ENCODE measurements at regions not wholly inside any gene's neighbourhood (a gene's known extent, or its start where the extent isn't known, plus 50 kb on each side); places are given as distances from the start of the nearest gene placed in this dataset.
A peak's percentile ranks its signal among the peaks of the same experiment; 100 is the strongest.

DNA sequence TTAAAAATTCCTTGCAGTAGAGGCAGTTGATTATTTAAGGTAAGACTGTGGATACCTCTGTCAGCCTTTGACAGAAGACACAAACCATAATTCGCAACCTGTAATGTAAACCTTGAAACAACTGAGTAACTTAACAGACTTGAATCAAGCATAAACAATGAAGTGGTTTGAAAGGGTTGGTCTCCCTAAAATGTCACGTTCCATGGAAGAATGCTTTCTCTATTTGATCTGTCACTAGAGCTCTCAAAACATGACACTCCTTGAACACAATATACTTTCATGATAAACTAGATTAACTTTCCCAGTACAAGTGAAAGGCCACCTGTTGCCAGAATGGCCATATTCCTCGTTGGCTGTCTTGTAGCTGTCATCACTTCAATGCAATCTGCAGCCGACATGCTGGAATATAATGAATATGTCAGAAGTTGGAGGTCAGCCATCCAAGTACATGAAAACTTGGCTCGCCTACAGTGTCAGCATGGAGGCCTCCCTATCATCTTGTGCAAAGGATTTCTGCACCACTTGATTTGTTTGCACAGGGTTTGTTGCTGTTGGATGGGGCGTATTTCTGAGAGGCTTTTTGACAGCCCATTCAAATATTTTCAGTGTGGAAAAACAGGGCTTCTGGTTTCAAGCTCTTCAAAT is 228.0 kb downstream of the TLE4 start:
- 7% methylated on average over 6 of the region's 6 CpGs for WGBS (ENCODE audit: low lambda C conversion rate)
- CTCF ChIA-PET (ENCODE audit: low intra/inter-chr PET ratio, low total read pairs) = no interaction called here
- Histone ChIP-seq H2AFZ (ENCODE audit: low read length) (no peak overlapping the region), H3K9ac (ENCODE audit: insufficient read depth, low read depth, low read length) (no peak overlapping the region), H3K27ac (ENCODE audit: extremely low read length, insufficient read depth, low read length) (no peak overlapping the region), H3K4me3 (replicated peaks in 1 of 3; ENCODE audit: insufficient read depth in 1 of 3, low read depth in 2 of 3, low read length in 3 of 3) (no peak overlapping the region), H3K79me2 (ENCODE audit: insufficient read depth, low read length) (no peaks in the 10 kb centered on the region), H3K36me3 (replicated peaks in 1 of 2; ENCODE audit: control insufficient read depth in 1 of 2, insufficient read depth in 2 of 2, low read length in 2 of 2) (no peaks in the 10 kb centered on the region), H3K27me3 (ENCODE audit: control insufficient read depth in 1 of 2, insufficient read depth in 2 of 2, low read length in 2 of 2) (no peaks in the 10 kb centered on the region; a peak in 1 of 5 replicates), H4K20me1 (ENCODE audit: insufficient read depth, low read length) (no peaks in the 10 kb centered on the region; the same call in 1 of the 2 replicates), H3K9me3 (ENCODE audit: low read length) (peaks cover 16% of the 10 kb centered on the region; the same call in 1 of the 2 replicates), H3K4me1 (ENCODE audit: insufficient read depth, low read length) (no peaks in the 10 kb centered on the region), H3K4me2 (ENCODE audit: low read depth, low read length) (no peak overlapping the region)
- no TSS peak for BruUV-seq (replicated peaks)
- no peak for ATAC-seq
- in situ Hi-C loops (cut with HindIII; ENCODE audit: extremely low pct_ligation_motif_present, low pct_unique_long_range_greater_than_20kb) (no loop called here), intact Hi-C loops (cut with micrococcal nuclease; ENCODE audit: unreplicated experiment) (no loop called here)
- DNase-seq (ENCODE audit: low spot score) = peak; percentile 13
- no peak for TF ChIP-seq TRIM24 (CRISPR knock-in tag; IDR thresholded peaks at IDR 0.05)
- TF ChIP-seq ZNF75D (CRISPR knock-in tag; IDR thresholded peaks at IDR 0.05; ENCODE audit: borderline replicate concordance) = no peak
- TF ChIP-seq ZBTB8A (CRISPR knock-in tag; IDR thresholded peaks at IDR 0.05; ENCODE audit: borderline replicate concordance, low read depth) = no peak
- no peak for TF ChIP-seq NR3C1 (CRISPR knock-in tag; IDR thresholded peaks at IDR 0.05)
- no peak for TF ChIP-seq ZBTB20 (CRISPR knock-in tag; IDR thresholded peaks at IDR 0.05; ENCODE audit: borderline replicate concordance, low read depth)
- TF ChIP-seq, protein P1, sequence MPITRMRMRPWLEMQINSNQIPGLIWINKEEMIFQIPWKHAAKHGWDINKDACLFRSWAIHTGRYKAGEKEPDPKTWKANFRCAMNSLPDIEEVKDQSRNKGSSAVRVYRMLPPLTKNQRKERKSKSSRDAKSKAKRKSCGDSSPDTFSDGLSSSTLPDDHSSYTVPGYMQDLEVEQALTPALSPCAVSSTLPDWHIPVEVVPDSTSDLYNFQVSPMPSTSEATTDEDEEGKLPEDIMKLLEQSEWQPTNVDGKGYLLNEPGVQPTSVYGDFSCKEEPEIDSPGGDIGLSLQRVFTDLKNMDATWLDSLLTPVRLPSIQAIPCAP (CRISPR knock-in tag; IDR thresholded peaks at IDR 0.05; ENCODE audit: low read depth) = no peak
- TF ChIP-seq KLF15 (CRISPR knock-in tag; IDR thresholded peaks at IDR 0.05; ENCODE audit: borderline replicate concordance) = no peak
- no peak for TF ChIP-seq MLLT10 (CRISPR knock-in tag; IDR thresholded peaks at IDR 0.05)
- no peak for TF ChIP-seq ZNF180 (CRISPR knock-in tag; IDR thresholded peaks at IDR 0.05; ENCODE audit: borderline replicate concordance, low read depth)
- TF ChIP-seq EED (CRISPR knock-in tag; IDR thresholded peaks at IDR 0.05) = no peak
- no peak for TF ChIP-seq ZNF136 (CRISPR knock-in tag; IDR thresholded peaks at IDR 0.05; ENCODE audit: low read depth)
- no peak for TF ChIP-seq GLI4 (CRISPR knock-in tag; IDR thresholded peaks at IDR 0.05; ENCODE audit: borderline replicate concordance)
- TF ChIP-seq TEAD2 (CRISPR knock-in tag; IDR thresholded peaks at IDR 0.05) = no peak
- no peak for TF ChIP-seq NFYB (CRISPR knock-in tag; IDR thresholded peaks at IDR 0.05)
- no peak for TF ChIP-seq ZNF296 (CRISPR knock-in tag; conservative IDR thresholded peaks at IDR 0.05)
- no peak for TF ChIP-seq ZNF782 (CRISPR knock-in tag; IDR thresholded peaks at IDR 0.05; ENCODE audit: borderline replicate concordance)
- no peak for TF ChIP-seq ZNF766 (CRISPR knock-in tag; IDR thresholded peaks at IDR 0.05; ENCODE audit: borderline replicate concordance)
- TF ChIP-seq NFAT5 (CRISPR knock-in tag; IDR thresholded peaks at IDR 0.05) = no peak
- TF ChIP-seq POLR2A (IDR thresholded peaks at IDR 0.05; ENCODE audit: insufficient read depth in 1 of 2, low read depth in 2 of 2, low read length in 2 of 2) = no peak
- no peak for FAIRE-seq
- POLR2A ChIA-PET = no interaction called here
